Fibroblast of lung (primary cell): ENCODE measurements at regions not wholly inside any gene's neighbourhood (a gene's known extent, or its start where the extent isn't known, plus 50 kb on each side); places are given as distances from the start of the nearest gene placed in this dataset.
A peak's percentile ranks its signal among the peaks of the same experiment; 100 is the strongest.

Source experiments
- EZH2 ChIP-seq: IDR thresholded peaks from 2 replicates; pipeline ENCODE4 v1.5.1; 2012; ENCODE audit warnings: low read length, control low read depth, mild to moderate bottlenecking; ENCODE audit errors: missing control alignments
- TF ChIP-seq, protein P1 (sequence below), 2 donors: IDR thresholded peaks in 1 of 2; conservative IDR thresholded peaks in 1 of 2; 1 replicate in 1 of 2; 2 replicates in 1 of 2; pipeline ENCODE4 v1.5.1; 2011 to 2012; ENCODE audit warnings: low read length in 2 of 2, control low read depth in 1 of 2, inconsistent platforms in 1 of 2, low read depth in 1 of 2, mild to moderate bottlenecking in 1 of 2

- TF ChIP-seq, protein P1, sequence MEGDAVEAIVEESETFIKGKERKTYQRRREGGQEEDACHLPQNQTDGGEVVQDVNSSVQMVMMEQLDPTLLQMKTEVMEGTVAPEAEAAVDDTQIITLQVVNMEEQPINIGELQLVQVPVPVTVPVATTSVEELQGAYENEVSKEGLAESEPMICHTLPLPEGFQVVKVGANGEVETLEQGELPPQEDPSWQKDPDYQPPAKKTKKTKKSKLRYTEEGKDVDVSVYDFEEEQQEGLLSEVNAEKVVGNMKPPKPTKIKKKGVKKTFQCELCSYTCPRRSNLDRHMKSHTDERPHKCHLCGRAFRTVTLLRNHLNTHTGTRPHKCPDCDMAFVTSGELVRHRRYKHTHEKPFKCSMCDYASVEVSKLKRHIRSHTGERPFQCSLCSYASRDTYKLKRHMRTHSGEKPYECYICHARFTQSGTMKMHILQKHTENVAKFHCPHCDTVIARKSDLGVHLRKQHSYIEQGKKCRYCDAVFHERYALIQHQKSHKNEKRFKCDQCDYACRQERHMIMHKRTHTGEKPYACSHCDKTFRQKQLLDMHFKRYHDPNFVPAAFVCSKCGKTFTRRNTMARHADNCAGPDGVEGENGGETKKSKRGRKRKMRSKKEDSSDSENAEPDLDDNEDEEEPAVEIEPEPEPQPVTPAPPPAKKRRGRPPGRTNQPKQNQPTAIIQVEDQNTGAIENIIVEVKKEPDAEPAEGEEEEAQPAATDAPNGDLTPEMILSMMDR (conservative IDR thresholded peaks at IDR 0.05 in 1 of 2, IDR thresholded peaks at IDR 0.05 in 1 of 2; ENCODE audit: low read depth in 1 of 2, low read length in 2 of 2) = peak in 1 of 2 donors; percentile 4
- TF ChIP-seq EZH2 = no peak
Measured at GRCh38 chr9:103789686-103790085, 304.4 kb upstream of the SMC2 start.
